Left lung (tissue), 4 donors: ENCODE measurements at regions not wholly inside any gene's neighbourhood (a gene's known extent, or its start where the extent isn't known, plus 50 kb on each side); places are given as distances from the start of the nearest gene placed in this dataset.

Experiments used
- ATAC-seq: fragments of 200-7000 bp; cut with Tn5 transposase; one replicate; pipeline ENCODE4 v1.9.1; 2020; ENCODE audit warnings: moderate library complexity
- DNase-seq, 4 donors: peaks; one replicate each; pipeline ENCODE4 v3.0.0-alpha.2; 2013 to 2020
- H3K27ac ChIP-seq, 2 donors: fragments of 200-600 bp; sonication (generic) in 1 of 2; one replicate each; pipeline versions ENCODE4 v1.5.0 to v1.8.0; 2020 to 2021
- H3K27me3 ChIP-seq, 2 donors: fragments of 200-600 bp; sonication (generic) in 1 of 2; one replicate each; pipeline versions ENCODE4 v1.5.0 to v1.8.0; 2020 to 2021
- H3K36me3 ChIP-seq, 2 donors: fragments of 200-600 bp; sonication (generic) in 1 of 2; one replicate each; pipeline versions ENCODE4 v1.5.0 to v1.8.0; 2020 to 2021
- H3K4me1 ChIP-seq, 2 donors: fragments of 200-600 bp; one replicate each; pipeline ENCODE4 v1.8.0; 2021
- H3K4me3 ChIP-seq, 2 donors: fragments of 200-600 bp; sonication (generic) in 1 of 2; one replicate each; pipeline versions ENCODE4 v1.5.0 to v1.8.0; 2020 to 2021; ENCODE audit warnings: mild to moderate bottlenecking in 1 of 2
- H3K9me3 ChIP-seq, 2 donors: fragments of 200-600 bp; sonication (generic) in 1 of 2; one replicate each; pipeline versions ENCODE4 v1.5.0 to v1.8.0; 2020 to 2021
- intact Hi-C, 2 donors: fragments of 100-400 bp; cut with DNase I; formaldehyde crosslinking; loops; one replicate each; pipeline versions ENCODE4 v1.11.2 to v1.14.2; 2022
- TF ChIP-seq, protein P1 (sequence below), 2 donors: fragments of 200-600 bp; sonication (generic) in 1 of 2; IDR thresholded peaks; one replicate each; pipeline versions ENCODE4 v1.5.0 to v1.8.0; 2021; ENCODE audit warnings: antibody characterized with exemption in 2 of 2
- donor health status: DM: no; HTN: yes; CAD: no.
- donor health status: DM: no; HTN: no; CAD: no.

DNA sequence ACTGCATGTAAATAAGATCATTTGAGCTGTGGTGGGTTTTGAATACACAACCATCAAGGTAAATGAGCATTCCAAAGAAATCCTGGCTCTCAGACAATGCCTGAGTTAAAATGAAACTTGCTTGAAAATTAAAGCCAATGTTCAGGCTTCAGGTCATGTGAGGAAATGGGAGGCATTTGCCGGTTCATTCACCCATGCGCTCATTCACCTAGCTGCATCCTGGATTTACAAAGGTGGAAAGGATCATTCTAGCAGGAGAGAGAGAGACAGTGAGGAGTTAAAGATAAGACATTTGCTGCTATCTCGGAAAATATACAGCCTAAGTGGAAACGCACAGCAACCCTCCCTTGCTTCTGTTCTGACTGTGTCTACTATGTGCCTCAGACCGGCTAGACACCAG is 143.8 kb upstream of the KLF4 start:
- TF ChIP-seq, protein P1, sequence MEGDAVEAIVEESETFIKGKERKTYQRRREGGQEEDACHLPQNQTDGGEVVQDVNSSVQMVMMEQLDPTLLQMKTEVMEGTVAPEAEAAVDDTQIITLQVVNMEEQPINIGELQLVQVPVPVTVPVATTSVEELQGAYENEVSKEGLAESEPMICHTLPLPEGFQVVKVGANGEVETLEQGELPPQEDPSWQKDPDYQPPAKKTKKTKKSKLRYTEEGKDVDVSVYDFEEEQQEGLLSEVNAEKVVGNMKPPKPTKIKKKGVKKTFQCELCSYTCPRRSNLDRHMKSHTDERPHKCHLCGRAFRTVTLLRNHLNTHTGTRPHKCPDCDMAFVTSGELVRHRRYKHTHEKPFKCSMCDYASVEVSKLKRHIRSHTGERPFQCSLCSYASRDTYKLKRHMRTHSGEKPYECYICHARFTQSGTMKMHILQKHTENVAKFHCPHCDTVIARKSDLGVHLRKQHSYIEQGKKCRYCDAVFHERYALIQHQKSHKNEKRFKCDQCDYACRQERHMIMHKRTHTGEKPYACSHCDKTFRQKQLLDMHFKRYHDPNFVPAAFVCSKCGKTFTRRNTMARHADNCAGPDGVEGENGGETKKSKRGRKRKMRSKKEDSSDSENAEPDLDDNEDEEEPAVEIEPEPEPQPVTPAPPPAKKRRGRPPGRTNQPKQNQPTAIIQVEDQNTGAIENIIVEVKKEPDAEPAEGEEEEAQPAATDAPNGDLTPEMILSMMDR (IDR thresholded peaks at IDR 0.05), result no peak
- Histone ChIP-seq H3K4me1 (peaks cover 0 to 23% of the 10 kb centered on the region in 2 donors), H3K27ac (no peak overlapping the region), H3K36me3 (no peaks in the 10 kb centered on the region), H3K9me3 (no peaks in the 10 kb centered on the region), H3K27me3 (peaks cover 0 to 12% of the 10 kb centered on the region in 2 donors), H3K4me3 (no peak overlapping the region)
- intact Hi-C loops, result no loop called here
- DNase-seq, result no peak
- no peak for ATAC-seq

DNA sequence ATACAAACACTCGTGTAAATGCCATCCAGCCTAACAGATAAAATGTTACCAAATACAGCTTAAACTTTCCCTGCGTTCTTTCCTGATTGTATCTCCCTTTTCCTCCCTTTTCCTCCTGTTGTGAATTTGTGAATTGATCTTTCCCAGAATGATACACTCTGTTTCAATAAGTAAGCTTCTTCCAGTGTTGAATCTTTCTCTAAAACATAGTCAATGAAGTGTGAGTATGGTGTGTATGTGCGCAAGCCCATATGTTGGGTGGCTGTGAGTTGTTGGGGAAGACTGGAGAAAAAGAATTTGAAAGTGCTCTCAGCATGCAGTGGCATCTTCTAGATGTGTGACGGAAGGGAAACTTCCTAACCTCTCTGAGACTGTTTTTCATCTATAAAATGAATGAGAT is 143.1 kb upstream of the KLF4 start:
- ATAC-seq, result no peak
- Histone ChIP-seq H3K9me3 (no peaks in the 10 kb centered on the region), H3K27me3 (peaks cover 0 to 6% of the 10 kb centered on the region in 2 donors), H3K27ac (no peak overlapping the region), H3K4me3 (no peak overlapping the region), H3K36me3 (no peaks in the 10 kb centered on the region), H3K4me1 (peaks cover 0 to 21% of the 10 kb centered on the region in 2 donors)
- peak in 1 of 4 donors; percentile 28 for DNase-seq
- intact Hi-C loops, result no loop called here
- TF ChIP-seq, protein P1 (IDR thresholded peaks at IDR 0.05), result no peak

DNA sequence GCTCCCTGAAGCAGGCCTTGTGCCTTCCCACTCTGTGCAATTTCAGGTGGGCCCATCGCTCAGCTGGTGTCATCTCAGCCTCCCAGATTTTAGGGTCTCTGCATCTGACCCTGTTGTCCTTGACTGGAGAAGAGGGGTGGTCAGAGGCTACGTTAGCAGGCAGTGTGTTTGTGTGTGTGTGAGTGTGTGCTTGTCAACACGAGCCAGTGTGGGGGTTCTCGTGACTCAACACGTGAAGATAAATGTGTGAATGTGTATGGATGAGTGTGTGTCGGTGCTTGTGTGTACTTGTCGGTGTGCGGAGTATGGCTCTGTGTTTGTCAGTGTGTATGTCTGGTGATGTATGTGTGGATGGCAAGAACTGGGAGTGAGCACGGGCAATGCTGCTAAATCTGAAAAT is 142.6 kb upstream of the KLF4 start:
- Histone ChIP-seq H3K4me3 (no peak overlapping the region), H3K27me3 (peaks cover 0 to 1% of the 10 kb centered on the region in 2 donors), H3K9me3 (no peaks in the 10 kb centered on the region), H3K36me3 (no peaks in the 10 kb centered on the region), H3K27ac (no peak overlapping the region), H3K4me1 (peaks cover 0 to 16% of the 10 kb centered on the region in 2 donors)
- intact Hi-C loops, result no loop called here
- DNase-seq (no peak), ATAC-seq (no peak)
- TF ChIP-seq, protein P1 (IDR thresholded peaks at IDR 0.05), result no peak

DNA sequence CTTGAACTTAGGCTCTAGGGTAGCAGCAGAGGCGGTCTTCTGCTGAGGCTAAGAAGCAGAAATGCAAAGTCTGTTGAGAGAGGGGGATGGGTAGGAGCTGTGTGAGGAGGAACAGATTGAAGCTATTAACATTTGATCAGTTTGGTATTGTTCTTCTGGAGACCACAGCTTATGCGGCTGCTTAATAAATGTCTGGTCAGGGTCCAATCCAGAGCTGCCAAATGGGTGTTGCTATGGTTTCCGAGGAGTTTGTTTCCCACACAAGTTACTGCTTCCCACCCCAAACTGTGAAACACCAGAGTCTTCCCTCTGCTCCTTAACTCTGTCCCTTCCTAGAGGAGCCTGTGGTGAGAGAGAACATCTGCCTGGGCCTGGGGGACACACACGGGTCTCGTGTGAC is 142.2 kb upstream of the KLF4 start:
- ATAC-seq (peak; percentile 57), DNase-seq (peak in 2 of 4 donors; percentile 84 to 88)
- Histone ChIP-seq H3K9me3 (no peaks in the 10 kb centered on the region), H3K4me3 (no peak overlapping the region), H3K27me3 (no peaks in the 10 kb centered on the region), H3K4me1 (peaks cover 0 to 12% of the 10 kb centered on the region in 2 donors), H3K27ac (no peak overlapping the region), H3K36me3 (no peaks in the 10 kb centered on the region)
- intact Hi-C loops, result no loop called here
- TF ChIP-seq, protein P1 (IDR thresholded peaks at IDR 0.05), result no peak

DNA sequence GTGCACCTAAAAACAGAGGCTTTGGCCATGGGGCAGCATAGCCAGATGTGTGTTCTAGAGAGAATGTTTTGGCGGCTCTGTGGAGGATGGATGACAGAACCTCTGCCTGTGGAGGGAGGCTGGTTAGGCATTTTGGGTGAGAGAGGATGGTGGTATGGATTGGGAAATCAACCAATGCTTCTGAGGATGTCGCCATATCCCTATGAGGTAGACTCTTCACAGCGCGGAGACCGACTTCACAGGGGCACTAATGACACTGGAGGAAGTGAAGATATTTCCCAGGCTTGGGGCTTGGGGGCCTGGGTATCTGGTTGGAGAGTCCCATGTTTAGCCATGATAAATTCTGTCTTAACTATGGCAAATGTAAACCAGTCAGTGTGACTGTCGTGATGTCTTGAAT is 140.6 kb upstream of the KLF4 start:
- intact Hi-C loops, result no loop called here
- no peaks in the 10 kb centered on the region for H3K36me3 ChIP-seq
- no peaks in the 10 kb centered on the region for H3K4me1 ChIP-seq
- H3K27me3 ChIP-seq, result no peaks in the 10 kb centered on the region
- TF ChIP-seq, protein P1 (IDR thresholded peaks at IDR 0.05), result no peak
- ATAC-seq (no peak), DNase-seq (no peak)
- H3K9me3 ChIP-seq, result no peaks in the 10 kb centered on the region
- H3K4me3 ChIP-seq, result no peak overlapping the region
- no peak overlapping the region for H3K27ac ChIP-seq
